LNCaP clone FGC (cell line): ENCODE measurements at regions not wholly inside any gene's neighbourhood (a gene's known extent, or its start where the extent isn't known, plus 50 kb on each side); places are given as distances from the start of the nearest gene placed in this dataset.
"Not testable (repeated sequence)": the region's sequence is repeated elsewhere in the genome, so short reads cannot be mapped to it uniquely, and the experiment has no call there.

Source experiments
- DNase-seq: peaks from one replicate; pipeline ENCODE4 v3.0.0-alpha.2; 2011; ENCODE audit warnings: low read depth
- H3K4me3 ChIP-seq: 2 replicates; pipeline ENCODE4 v1.5.1; 2011; ENCODE audit warnings: mild to moderate bottlenecking, low read depth, low read length, control low read depth
- TF ChIP-seq, protein P1 (sequence below): IDR thresholded peaks from 2 replicates; pipeline ENCODE4 v1.5.1; 2012; ENCODE audit warnings: mild to moderate bottlenecking; ENCODE audit not compliant: control insufficient read depth, insufficient read depth; ENCODE audit errors: extremely low read depth

- H3K4me3 ChIP-seq, result no peak overlapping the region
- DNase-seq, result no peak
- TF ChIP-seq, protein P1, sequence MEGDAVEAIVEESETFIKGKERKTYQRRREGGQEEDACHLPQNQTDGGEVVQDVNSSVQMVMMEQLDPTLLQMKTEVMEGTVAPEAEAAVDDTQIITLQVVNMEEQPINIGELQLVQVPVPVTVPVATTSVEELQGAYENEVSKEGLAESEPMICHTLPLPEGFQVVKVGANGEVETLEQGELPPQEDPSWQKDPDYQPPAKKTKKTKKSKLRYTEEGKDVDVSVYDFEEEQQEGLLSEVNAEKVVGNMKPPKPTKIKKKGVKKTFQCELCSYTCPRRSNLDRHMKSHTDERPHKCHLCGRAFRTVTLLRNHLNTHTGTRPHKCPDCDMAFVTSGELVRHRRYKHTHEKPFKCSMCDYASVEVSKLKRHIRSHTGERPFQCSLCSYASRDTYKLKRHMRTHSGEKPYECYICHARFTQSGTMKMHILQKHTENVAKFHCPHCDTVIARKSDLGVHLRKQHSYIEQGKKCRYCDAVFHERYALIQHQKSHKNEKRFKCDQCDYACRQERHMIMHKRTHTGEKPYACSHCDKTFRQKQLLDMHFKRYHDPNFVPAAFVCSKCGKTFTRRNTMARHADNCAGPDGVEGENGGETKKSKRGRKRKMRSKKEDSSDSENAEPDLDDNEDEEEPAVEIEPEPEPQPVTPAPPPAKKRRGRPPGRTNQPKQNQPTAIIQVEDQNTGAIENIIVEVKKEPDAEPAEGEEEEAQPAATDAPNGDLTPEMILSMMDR, result no peak
Observed at GRCh38 chr13:54593504-54593903, 1564.9 kb downstream of the OLFM4 start.

DNA sequence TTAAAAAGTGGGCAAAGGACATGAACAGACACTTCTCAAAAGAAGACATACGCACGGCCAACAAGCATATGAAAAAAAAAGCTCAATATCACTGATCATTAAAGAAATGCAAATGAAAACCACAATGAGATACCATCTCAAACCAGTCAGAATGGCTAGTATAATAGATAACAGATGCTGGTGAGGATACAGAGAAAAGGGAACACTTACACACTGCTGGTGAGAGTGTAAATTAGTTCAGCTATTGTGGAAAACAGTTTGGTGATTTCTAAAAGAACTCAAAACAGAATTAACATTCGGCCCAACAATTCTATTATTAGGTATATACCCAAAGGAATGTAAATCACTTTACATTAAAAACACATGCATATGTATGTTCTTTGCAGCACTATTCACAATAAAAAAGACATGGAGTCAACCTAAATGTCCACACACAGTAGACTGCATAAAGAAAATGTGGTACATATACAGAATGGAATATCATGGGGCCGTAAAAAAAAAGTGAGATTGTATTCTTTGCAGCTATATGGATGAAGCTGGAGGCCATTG, 1569.0 kb downstream of the OLFM4 start:
- H3K4me3 ChIP-seq, result no peak overlapping the region
- no peak for DNase-seq
- TF ChIP-seq, protein P1, result no peak

DNA sequence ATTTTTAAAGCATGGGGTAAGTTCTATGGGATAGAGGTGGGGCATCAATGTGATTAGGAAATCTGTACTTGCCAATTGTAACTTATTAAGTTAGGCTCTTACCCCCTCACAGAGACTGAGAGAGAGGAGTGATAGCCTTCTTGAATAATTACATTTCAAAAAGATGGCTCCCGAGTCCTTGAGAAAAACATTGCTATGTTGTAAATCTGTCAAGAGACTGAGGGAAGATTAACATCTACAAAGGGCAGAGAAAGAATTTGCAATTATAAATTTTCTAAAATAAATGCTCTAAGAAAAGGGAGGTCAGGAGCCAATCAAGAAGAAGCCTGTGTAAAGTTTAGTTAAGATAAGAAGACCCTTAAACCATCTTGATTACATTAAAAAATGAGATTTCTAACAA, 1570.8 kb downstream of the OLFM4 start:
- no peak overlapping the region for H3K4me3 ChIP-seq
- TF ChIP-seq, protein P1, result no peak
- DNase-seq, result no peak

DNA sequence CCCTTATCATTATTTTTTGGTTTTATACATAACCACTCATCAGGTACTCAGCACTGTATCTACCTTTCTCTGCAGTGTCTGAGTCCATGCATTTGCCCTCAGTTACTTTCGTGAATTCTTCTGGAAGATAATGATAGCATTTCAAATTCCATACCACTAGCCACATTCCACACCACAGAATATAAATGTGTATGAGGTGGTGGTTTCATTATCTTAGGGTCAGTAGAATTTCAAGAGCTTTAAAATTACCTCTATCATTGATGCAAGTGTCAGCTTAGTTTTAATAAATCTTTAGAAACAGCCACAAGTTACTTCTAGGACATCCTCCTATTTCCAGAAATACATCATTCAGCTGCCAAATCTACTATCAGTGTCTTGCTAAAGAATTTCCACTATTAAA, 1578.3 kb downstream of the OLFM4 start:
- H3K4me3 ChIP-seq, result no peak overlapping the region
- TF ChIP-seq, protein P1, result no peak
- DNase-seq, result no peak

GRCh38 chr13:54607421-54607820, 1578.8 kb downstream of the OLFM4 start:
- no peak for DNase-seq
- no peak overlapping the region for H3K4me3 ChIP-seq
- TF ChIP-seq, protein P1, result no peak

GRCh38 chr13:54611390-54611789, 1582.8 kb downstream of the OLFM4 start:
- H3K4me3 ChIP-seq, result no peak overlapping the region
- DNase-seq, result no peak
- TF ChIP-seq, protein P1, result no peak

DNA sequence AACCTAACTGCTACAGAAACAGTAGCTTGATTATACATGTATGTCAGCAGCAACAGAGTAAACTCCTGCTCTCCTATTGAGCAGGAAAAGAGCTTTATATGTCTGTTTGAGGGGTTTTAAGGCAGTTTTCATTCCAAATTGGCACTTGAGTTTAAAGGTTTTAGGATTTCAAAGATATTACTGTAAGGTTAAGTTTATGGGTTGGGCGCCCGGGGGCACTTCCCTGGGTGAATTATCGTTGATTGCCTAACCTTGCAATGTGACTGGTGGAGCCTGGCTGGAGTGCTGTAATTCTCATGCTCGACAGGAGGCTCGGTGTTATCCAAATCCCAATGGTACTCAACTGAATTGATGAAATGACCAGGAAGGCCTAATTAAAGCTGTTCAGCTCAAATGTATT, 1586.1 kb downstream of the OLFM4 start:
- TF ChIP-seq, protein P1, result no peak
- no peak overlapping the region for H3K4me3 ChIP-seq
- DNase-seq, result no peak

GRCh38 chr13:54626504-54626903, 1597.9 kb downstream of the OLFM4 start:
- DNase-seq, H3K4me3 ChIP-seq: not testable (repeated sequence)
